GM12864 (cell line): ENCODE measurements at regions not wholly inside any gene's neighbourhood (a gene's known extent, or its start where the extent isn't known, plus 50 kb on each side); places are given as distances from the start of the nearest gene placed in this dataset.

Experiments used
- DNase-seq: peaks from one replicate; pipeline ENCODE4 v3.0.0-alpha.2; 2011; ENCODE audit warnings: low read depth
- H3K4me3 ChIP-seq: 2 replicates; pipeline ENCODE4 v1.5.1; 2011; ENCODE audit warnings: mild to moderate bottlenecking, low read depth, low read length, control low read depth
- CTCF ChIP-seq: IDR thresholded peaks from 2 replicates; pipeline ENCODE4 v1.5.1; 2011; ENCODE audit warnings: low read depth, mild to moderate bottlenecking, moderate library complexity, low read length, control low read depth, inconsistent platforms; ENCODE audit errors: missing control alignments

- no peak overlapping the region for H3K4me3 ChIP-seq
- TF ChIP-seq CTCF, result no peak
- no peak for DNase-seq
Measured at GRCh38 chr7:22618528-22618927, 108.5 kb upstream of the IL6 start.

- no peak for TF ChIP-seq CTCF
- DNase-seq, result no peak
- no peak overlapping the region for H3K4me3 ChIP-seq
Measured at GRCh38 chr7:22617166-22617565, 109.8 kb upstream of the IL6 start.

- DNase-seq, result no peak
- no peak for TF ChIP-seq CTCF
- H3K4me3 ChIP-seq, result no peak overlapping the region
Measured at GRCh38 chr7:22613496-22613895, 113.5 kb upstream of the IL6 start.

GRCh38 chr7:22612776-22613175 is 112.8 kb upstream of the STEAP1B start:
- DNase-seq, result no peak
- no peak for TF ChIP-seq CTCF
- no peak overlapping the region for H3K4me3 ChIP-seq

GRCh38 chr7:22611758-22612079 is 111.7 kb upstream of the STEAP1B start:
- H3K4me3 ChIP-seq, result no peak overlapping the region
- DNase-seq, result peak; percentile 21
- no peak for TF ChIP-seq CTCF

GRCh38 chr7:22610951-22611757 is 111.2 kb upstream of the STEAP1B start:
- DNase-seq, result no peak
- TF ChIP-seq CTCF, result no peak
- no peak overlapping the region for H3K4me3 ChIP-seq

GRCh38 chr7:22610263-22610662 is 110.3 kb upstream of the STEAP1B start:
- no peak for DNase-seq
- H3K4me3 ChIP-seq, result no peak overlapping the region
- no peak for TF ChIP-seq CTCF
